GM18858 (cell line): ENCODE measurements at regions not wholly inside any gene's neighbourhood (a gene's known extent, or its start where the extent isn't known, plus 50 kb on each side); places are given as distances from the start of the nearest gene placed in this dataset.

Experiments used
- ATAC-seq: cut with Tn5 transposase; IDR thresholded peaks from one replicate; pipeline ENCODE4 v1.9.1; 2021; ENCODE audit not compliant: unreplicated experiment

DNA sequence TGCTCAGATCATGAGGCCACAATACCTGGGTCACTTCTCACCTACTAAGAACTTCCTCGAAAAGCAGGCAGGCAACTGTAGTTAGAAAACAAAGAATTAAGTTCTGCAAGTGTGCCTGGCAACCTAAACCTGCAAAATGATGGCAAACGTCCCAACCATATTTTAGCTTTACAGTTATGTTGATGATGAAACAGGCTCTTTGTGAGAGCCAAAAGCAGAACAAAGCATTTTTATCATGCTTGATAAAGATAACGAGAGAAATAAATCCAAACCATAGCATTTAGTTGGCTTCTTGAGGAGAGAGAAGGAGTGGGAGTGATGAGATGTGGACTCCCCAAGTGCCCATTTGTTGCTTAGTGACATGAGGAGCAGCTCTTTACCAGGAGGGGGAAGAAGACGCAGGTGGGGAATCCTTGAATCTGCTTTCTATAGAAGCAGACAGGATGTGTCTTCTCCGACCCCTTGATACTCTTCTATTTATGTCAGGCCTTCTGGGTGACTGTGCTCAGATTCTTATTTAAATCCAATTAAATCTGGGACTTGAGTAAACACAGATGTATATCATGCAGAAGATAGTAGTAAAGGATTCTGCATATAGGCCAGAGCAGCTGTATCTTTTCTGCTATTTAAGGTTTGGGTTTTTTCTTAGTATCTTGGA is 221.2 kb downstream of the TMEM167A start:
- no peak for ATAC-seq

DNA sequence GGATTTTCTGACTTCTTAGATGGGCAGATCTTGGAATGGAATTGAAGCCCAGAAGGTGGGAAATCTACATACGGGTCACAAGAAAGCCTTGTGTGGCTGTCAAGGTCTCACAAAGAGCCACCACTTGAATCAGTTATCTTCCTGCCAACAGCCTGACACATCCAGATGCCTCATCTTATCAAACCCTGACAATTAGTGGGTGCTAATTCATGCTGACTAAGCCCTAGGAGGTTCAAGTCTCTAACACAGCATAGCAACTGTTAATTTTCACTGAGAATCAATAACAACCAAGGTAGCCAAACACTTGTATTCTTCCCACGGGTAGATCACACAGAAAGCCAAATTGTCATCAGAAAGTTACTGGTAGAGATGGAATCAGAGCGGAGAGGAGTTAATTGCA is 222.2 kb downstream of the TMEM167A start:
- no peak for ATAC-seq

DNA sequence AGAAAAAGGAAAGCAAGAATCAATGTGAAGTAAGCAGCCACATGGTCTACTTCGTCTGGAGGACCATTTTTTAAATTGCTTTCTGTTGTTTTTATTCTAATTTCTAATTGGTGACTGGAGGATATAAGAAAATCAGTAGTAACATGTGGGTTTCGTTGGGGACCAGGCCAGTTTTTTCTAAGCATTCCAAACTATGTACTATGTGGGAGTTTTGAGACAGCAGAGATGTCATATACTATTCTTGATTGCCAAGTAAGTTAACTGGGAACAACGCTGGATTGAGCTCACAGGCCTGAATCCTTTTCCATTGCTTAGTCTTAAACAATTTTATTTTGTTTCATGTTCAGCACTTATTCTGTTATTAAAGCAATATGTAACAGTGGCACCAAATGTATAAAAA is 225.7 kb downstream of the TMEM167A start:
- ATAC-seq: no peak

DNA sequence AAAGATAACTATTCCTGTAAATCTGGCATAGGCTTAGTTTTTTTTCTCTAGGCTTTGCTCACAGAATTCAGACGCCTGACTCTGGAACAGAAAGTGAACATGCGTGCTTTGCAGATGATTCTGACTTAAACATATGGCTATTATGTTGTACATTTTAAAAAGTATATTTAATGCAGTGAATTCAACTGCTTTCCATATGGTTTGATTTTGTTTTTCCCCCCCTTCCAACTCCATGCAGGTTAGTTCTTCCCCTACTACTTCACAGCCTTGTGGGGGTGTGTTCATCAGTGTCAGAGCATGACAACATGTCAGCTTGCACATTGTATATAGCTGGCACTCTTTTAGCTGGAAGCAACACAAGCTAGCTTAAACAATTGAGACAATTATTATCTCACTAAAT is 226.8 kb downstream of the TMEM167A start:
- ATAC-seq: no peak

DNA sequence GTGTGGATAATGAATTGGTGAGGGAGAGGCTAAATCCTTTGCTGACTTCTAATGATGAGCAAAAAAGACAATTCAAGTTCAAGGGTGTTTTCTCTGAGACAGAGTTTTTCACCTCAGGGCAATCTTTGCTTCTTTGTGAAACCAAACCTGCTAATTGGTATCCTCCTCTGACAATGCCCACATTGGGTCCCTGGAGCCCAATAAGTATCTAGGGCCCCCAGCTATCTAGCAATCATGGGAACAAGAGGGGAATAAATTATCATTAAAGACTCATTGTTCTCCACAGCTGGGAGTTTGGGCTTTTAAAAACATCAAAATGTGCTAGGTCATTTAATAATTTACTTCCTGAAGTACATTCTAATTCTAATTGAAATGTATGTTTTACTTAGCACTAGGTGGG is 227.3 kb downstream of the TMEM167A start:
- ATAC-seq: no peak

DNA sequence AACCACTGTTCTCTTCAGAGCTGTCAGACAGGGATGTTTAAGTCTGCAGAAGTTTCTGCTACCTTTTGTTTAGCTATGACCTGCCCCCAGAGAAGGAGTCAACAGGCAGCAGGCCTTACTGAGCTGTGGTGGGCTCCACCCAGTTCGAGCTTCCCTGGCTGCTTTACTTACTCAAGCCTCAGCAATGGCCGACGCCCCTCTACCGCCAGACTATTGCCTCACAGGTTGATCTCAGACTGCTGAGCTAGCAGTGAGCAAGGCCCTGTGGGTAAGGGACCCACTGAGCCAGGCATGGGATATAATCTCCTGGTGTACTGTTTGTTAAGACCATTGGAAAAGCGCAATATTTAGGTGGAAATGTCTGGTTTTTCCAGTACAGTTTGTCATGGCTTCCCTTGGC is 229.6 kb downstream of the TMEM167A start:
- ATAC-seq: no peak

DNA sequence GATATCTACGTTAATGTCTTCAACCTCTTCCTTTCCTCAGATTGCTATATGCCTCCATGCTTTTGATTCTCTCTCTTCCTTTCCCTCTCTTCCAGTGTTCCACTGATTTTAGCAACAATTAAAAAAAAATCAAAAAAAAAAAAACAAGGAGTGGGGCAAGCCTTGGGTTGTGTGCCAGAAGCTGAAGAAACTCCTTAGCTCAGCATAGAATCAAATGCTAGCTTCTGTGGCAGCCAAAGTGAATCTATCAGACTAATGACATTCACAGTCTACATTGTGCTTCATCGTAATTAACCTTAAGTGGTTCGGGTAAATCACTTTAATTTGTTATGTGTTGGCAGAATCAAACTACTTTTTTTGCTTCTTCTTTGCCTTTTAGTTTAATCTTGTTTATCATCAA is 237.3 kb downstream of the TMEM167A start:
- no peak for ATAC-seq

DNA sequence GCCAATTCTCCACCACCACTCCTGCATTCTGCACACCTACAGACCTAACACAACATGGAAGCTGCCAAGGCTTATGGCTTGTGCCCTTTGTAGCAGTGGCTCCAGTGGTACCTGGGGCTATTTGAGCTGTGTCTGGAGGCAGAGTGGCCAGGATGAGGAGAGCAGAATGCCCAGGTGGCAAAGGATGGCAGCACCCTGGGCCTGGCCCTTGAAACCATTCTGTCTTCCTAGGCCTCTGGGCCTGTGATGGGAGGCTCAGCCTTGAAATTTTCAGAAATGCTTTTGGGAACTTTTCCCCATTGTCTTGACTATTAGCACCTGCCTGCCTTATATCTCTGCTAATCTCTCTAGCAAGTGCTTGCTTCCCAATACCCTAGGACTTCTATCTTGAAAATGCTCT is 241.7 kb downstream of the TMEM167A start:
- ATAC-seq: no peak

DNA sequence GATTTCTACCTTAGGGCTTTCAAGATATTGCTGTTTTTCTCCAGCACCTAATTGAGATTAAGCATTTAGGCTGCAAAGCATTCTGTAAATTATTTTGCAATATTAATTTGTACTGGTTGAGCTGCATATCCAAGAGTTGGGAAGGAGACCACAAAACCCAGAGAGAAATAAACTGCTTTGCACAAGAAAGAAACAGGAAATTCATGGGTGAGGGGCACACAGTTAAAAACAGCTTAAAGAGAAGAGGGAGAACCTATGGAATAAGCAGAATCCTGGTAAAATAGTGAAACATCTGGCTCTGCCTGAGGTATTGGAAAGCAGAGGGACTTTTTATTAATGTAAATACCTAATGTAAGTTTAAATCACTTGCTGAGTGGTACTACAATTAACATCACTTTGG is 243.0 kb downstream of the TMEM167A start:
- no peak for ATAC-seq

DNA sequence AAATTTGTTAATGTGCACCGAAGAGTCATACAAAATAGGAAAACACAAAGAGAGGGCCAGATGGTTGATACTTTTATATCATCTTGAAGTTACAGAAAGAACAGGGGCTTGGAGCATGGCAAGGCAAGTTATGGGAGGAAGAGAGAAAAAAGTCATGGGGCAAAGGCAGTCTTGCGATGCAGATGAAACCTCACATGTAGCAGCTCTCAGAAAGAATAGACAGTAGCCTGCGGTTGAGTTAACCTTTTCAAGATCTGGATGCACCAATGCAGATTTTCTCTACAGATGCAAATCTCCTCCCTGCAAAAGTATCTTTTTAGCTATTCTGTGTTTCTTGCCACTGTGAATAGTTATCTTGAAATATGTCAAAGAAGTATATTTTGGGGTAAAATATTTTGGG is 243.9 kb downstream of the TMEM167A start:
- ATAC-seq: no peak

DNA sequence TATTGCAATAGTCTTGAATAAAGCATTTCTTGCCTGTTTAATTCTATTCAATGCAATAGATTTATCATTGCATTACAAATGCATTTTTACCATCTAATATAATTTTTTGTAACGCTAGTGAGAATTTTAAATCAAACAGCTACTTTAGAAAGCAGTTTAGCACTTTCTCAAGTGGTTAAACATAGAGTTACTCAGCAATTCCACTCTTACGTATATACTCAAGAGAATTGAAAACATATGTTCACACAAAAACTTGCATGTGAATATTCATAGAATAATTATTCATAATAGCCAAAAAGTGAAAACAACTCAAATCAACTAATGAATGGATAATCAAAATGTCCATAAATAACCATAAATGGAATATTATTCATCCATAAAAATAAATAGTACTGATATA is 244.7 kb downstream of the TMEM167A start:
- no peak for ATAC-seq

DNA sequence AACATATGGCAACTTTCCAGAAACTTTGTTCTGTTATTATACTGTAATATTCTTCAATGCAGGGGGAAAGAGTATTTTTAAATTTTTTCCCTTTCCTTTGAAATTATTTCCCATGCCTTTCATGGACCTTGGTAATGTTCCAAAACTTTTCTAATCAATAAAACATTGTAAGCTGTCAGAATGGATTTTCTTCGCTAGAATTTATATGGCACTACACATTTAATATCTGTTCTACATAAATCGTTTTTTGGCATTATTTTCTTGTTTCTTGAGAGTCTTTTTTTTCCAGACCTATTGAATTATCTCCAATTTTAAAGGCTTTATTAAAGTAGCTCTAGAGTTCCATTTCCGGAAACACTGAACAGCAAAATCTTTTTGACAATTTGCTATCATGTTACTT is 249.0 kb downstream of the TMEM167A start:
- ATAC-seq: no peak

DNA sequence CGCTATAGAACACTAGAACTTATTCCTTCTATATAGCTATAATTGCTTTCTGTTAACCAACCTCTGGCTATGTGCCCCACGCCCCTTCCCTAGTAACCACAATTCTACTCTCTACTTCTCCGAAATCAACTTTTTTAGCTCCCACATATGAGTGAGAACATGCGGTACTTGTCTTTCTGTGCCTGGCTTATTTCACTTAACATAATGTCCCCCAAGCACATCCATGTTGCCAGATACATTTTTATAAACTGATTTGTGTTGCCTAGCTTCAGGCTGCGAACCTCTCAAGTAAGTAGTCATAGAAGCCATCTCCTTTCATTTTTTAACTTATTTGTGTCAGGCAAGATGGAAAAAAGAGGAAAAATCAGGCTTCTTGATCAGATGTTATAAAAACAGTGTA is 249.5 kb downstream of the TMEM167A start:
- no peak for ATAC-seq

DNA sequence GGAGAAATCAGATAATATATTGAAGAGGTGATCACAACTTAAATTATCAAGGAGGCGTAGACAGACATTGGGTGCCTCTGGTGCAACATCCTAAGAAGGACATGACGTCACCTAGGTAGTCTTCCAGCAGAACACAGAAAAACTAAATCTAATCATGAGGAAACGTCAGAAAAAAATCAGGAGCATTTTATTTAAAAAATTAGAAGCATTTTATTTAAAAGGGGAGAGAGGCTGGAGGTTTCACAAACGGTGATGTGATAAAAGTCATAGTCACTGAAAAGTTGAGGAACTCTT is 254.6 kb downstream of the TMEM167A start:
- ATAC-seq: no peak

DNA sequence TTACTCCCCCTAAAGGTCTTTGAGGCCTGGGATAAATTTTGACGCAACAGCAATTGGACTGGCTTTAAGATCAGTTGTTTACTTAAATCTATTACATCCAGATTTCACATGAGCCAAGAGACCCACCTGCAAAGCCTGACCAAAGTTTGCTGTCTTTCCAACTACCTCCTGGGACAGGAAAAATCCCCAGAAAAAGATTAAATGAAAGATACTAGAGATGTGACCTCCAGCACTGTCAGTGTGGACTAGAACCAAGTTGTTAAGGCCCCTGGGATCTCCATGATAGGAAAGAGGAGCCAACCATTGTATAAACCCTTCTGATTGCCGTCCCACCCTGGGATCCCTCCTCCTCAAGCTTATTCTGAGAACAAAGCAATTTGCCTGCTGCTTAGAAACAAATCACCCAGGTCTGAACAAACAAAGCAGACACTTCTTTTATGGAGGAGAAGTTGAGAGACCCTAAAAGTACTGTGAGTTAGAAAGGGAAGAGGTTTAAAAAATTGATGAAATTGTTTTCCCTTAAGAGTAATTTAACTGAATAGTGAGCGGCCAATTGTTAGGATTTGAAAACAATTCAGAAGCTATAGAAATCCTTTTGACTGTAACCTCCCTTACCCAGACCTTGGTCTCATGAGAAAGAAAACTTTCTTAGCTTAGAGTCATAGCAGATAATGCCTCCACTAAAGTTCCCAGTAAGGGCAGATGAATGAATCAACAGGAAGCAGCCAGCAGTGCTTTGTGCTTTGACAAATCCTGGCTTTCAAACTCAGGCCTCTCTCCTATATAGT is 255.2 kb downstream of the TMEM167A start:
- ATAC-seq: no peak

DNA sequence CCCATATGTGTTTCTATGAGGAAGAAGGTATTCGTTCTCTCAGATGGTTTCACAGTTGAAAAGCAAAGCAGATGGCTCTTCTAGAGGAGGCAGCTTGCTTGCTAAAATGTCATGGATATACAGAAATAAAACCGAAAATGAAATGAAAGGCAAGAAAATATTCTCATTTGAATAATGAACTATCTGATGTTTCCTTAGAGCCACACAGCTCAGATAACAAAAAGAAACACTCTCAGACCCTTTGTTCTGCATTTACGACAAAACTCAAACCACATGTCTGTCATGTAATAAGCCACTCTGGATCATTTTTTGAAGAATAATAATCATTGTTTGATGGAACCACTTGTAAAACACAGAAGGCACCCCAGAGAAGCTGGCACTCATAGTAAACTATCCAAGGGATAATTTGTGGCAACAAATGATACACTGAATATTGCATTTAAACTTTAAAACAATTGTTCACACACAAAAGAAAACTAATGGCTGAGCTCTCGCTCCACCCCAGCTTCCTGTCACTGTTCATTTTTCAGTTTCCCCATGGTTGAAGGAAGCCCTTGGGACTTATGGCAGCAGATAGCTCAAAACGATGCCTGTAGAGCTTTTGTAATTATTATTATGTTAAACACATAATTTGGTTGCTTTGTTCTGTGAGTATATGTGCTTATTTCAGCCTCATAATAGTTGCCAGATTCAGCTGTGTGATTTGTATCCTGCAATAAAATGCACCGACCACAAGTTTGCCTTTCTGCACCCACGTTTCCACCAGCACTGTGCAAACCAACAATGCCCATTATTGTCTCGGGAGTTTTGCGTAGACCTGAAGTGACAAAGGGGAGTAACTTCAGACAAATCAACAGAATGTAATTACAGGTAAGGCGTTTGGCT is 256.0 kb downstream of the TMEM167A start:
- ATAC-seq: peak; percentile 79

DNA sequence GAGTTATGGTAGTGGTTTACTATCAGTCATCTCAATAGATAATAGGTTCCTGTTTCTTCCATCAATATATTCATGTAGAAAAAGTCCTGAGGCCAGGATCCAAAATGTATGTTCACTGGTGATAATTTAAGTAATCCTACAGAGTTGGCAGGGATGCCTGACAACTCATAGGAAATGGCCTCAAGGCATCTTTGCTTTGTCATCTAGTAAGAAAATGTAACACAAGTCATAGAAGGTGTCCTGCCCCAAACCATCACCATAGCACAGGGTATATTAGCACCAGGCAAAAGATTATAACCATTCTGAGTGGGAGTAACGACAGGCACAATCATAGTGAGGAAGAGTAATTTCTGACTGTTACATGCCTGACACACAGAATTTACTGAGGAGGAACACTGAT is 257.0 kb downstream of the TMEM167A start:
- ATAC-seq: no peak

DNA sequence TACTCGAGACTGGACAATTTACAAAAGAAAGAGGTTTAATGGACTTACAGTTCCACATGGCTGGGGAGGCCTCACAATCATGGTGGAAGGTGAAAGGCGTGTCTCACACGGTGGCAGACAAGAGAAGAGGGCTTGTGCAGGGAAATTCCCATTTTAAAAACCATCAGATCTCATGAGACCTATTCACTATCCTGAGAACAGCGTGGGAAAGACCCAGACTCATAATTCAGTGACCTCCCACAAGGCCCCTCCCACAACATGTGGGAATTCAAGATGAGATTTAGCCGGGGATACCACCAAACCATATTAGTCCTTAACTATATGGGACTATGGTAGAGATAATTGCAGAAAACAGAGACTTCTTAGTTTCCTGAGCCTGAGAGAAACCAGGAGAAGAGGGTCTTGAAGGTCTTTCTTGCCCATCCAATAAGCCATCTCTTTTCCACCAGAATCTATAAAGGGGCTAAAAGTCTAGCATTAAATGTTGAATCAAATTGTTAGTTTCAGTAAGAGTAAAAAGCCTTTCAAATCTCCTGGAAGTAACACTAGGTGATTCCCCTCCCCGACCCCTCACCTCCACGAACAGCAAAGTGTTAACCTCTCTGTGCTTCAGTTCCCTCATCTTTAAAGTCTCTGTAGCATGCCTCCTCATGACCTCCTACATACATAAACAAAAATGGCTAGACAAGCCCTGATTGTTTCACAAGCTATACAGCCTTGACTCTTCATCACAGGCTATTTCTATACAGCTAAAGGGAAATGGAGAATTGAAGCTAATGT is 259.1 kb downstream of the TMEM167A start:
- ATAC-seq: no peak

DNA sequence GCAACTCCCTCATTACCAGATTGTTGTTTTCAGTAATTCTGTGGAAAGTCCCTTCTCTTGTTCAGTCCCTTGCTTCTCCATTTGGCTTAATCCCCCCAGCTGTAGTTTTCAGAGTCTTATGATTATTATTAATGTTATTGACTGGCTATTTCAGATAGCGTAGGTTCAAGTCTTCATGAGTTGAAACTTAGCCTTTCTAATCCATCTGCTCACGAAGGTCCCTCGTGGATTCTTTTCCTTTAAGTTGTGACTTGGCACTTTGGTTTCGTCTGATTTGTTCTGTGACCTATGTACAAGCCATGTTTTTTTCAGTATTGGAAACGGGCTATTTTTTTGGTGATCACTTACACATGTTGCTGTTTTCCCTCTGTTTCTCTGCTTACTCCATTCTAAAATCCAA is 260.3 kb downstream of the TMEM167A start:
- ATAC-seq: no peak

DNA sequence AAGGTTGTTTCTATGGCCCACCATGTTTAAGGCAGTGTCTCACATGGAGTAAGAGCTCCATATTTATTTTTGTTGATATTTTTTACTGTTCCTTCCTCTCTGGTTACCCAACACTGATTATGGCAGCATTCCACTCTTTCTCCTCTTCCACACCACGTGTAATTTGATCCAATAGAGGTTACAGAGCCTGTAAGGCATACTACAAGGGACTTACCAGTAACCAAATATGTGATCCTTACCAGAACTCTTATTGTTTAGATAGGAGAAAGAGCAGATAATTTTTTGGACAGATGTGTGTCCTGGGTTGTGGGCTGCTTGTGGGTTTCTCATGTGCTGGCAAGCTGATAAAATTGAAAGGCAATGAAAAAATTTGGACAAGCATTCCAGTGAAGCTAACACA is 261.3 kb downstream of the TMEM167A start:
- no peak for ATAC-seq

DNA sequence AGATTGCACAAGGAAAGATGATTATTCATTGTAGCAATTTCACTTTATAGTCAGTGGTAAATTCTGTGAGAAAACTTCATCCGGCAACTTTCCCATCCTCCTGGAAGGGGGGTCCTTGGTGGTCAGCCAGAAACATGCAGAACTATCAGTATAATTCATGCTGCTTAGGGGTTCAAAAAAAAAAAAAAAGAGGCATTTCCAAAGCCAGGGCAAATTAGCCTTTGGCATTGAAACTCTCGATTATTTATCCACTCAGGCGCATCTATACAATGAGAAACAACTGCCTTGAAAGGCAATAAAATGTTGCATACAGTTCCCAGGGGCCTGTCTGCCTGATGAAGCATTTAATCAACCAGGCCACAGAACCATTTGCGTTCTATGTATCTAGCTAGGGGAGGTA is 263.3 kb downstream of the TMEM167A start:
- no peak for ATAC-seq
